ENCODE measurements at regions not wholly inside any gene's neighbourhood (a gene's known extent, or its start where the extent isn't known, plus 50 kb on each side); places are given as distances from the start of the nearest gene placed in this dataset.

DNA sequence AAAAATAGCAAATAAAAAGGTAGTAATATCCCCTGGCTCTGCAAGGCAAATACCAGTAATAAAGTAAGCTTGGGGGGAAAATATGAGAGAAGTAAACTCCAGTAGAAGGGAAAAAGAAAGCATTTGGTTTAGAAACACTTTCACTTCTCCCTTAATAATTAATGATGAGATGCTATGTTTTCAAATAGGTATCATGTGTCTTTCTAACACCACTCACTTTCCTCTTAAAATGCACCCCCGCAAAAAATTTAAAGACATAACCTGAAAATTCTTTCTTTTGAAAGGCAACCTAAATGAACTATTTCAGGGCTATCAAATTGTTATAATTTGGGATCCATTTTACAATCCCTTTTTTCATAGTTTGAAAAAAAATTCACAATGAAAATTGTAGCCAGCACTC lies 240.3 kb downstream of the SNX10 start:
- TF ChIP-seq, protein P1, sequence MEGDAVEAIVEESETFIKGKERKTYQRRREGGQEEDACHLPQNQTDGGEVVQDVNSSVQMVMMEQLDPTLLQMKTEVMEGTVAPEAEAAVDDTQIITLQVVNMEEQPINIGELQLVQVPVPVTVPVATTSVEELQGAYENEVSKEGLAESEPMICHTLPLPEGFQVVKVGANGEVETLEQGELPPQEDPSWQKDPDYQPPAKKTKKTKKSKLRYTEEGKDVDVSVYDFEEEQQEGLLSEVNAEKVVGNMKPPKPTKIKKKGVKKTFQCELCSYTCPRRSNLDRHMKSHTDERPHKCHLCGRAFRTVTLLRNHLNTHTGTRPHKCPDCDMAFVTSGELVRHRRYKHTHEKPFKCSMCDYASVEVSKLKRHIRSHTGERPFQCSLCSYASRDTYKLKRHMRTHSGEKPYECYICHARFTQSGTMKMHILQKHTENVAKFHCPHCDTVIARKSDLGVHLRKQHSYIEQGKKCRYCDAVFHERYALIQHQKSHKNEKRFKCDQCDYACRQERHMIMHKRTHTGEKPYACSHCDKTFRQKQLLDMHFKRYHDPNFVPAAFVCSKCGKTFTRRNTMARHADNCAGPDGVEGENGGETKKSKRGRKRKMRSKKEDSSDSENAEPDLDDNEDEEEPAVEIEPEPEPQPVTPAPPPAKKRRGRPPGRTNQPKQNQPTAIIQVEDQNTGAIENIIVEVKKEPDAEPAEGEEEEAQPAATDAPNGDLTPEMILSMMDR (IDR thresholded peaks at IDR 0.05): no peak
- no peak for TF ChIP-seq EZH2 (IDR thresholded peaks at IDR 0.05)
- no peak for TF ChIP-seq EZH2phosphoT487 (IDR thresholded peaks at IDR 0.05)

All from neural progenitor cell (in vitro differentiated cells).